ENCODE measurements at regions not wholly inside any gene's neighbourhood (a gene's known extent, or its start where the extent isn't known, plus 50 kb on each side); places are given as distances from the start of the nearest gene placed in this dataset. TPM values are rescaled to one million over a fixed set of nuclear protein-coding genes. Genes with fewer than 3 reads are reported as not detected.
"Not testable (repeated sequence)": the region's sequence is repeated elsewhere in the genome, so short reads cannot be mapped to it uniquely, and the experiment has no call there.

GRCh38 chr20:29891555-29891954 lies 1365.9 kb upstream of the DEFB115 start:
- H3K9me3 ChIP-seq (ENCODE audit: control insufficient read depth, insufficient read depth, low read length); CTCF ChIA-PET; H3K27ac ChIP-seq (ENCODE audit: low read depth, low read length); DNase-seq (ENCODE audit: low read depth, low spot score); H3K27me3 ChIP-seq (ENCODE audit: control insufficient read depth, insufficient read depth, low read length); H3K4me3 ChIP-seq (ENCODE audit: low read depth, low read length); POLR2A ChIA-PET: not testable (repeated sequence)

Small RNAs in the stretch of these regions (small RNA-seq; reads per million reads assigned to genes)
- gene RF00002 (ENCODE audit: insufficient read length, low read depth) = not detected

Data from AG04450 (cell line).